ENCODE measurements at regions not wholly inside any gene's neighbourhood (a gene's known extent, or its start where the extent isn't known, plus 50 kb on each side); places are given as distances from the start of the nearest gene placed in this dataset.
A peak's percentile ranks its signal among the peaks of the same experiment; 100 is the strongest.
"Not testable (repeated sequence)": the region's sequence is repeated elsewhere in the genome, so short reads cannot be mapped to it uniquely, and the experiment has no call there.

DNA sequence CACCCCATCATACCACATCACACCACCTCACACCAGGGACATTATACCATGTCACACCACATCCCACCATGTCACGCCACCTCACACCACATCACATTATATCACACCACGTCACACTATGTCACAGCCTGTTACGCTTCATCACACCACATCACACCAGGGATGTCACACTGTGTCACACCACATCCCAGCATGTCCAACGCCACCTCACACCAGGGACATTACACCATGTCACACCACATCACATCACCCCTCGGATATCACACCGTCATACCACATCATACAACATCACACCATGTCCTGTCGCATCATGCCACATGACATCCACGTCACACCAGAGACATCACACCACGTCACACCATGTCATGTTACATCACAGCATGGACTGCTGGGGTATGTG lies 235.5 kb downstream of the TMEM121 start:
- Histone ChIP-seq H3K36me3 (replicated peaks in 1 of 2; ENCODE audit: control extremely low read depth in 1 of 2, control insufficient read depth in 1 of 2, extremely low read depth in 1 of 2, insufficient read depth in 2 of 2, low read length in 1 of 2) (peaks cover 0 to 9% of the 10 kb centered on the region in 2 experiments), H3K4me2 (replicated peaks; ENCODE audit: low read depth, low read length, poor library complexity, severe bottlenecking) (no peak overlapping the region), H3K4me3 (ENCODE audit: control extremely low read depth in 1 of 5, extremely low read depth in 1 of 5, insufficient read depth in 1 of 5, low read depth in 2 of 5, low read length in 4 of 5) (no peak overlapping the region), H3K27me3 (replicated peaks in 1 of 4; ENCODE audit: control extremely low read depth in 1 of 4, control insufficient read depth in 3 of 4, insufficient read depth in 4 of 4, low read length in 3 of 4) (no peaks in the 10 kb centered on the region), H2AFZ (ENCODE audit: insufficient read depth, low read depth, low read length, poor library complexity, severe bottlenecking) (no peak overlapping the region), H3K4me1 (ENCODE audit: control insufficient read depth in 2 of 2, insufficient read depth in 2 of 2, low read length in 2 of 2) (no peaks in the 10 kb centered on the region), H3K27ac (ENCODE audit: low read length in 2 of 2) (no peak overlapping the region), H3K9me3 (ENCODE audit: control extremely low read depth in 1 of 3, control insufficient read depth in 2 of 3, insufficient read depth in 1 of 3, low read length in 2 of 3) (peaks cover 0 to 3% (median 0%) of the 10 kb centered on the region in 3 donors), H4K20me1 (ENCODE audit: control insufficient read depth, insufficient read depth, low read length, poor library complexity, severe bottlenecking) (peaks cover 4% of the 10 kb centered on the region), H3K79me2 (ENCODE audit: control insufficient read depth, insufficient read depth, low read length) (peaks cover 6% of the 10 kb centered on the region), H3K9ac (ENCODE audit: low read length) (no peak overlapping the region)
- ATAC-seq (ENCODE audit: low read depth) (no peak), DNase-seq (no peak)
- Mint-ChIP-seq H3K27me3 (no peaks in the 10 kb centered on the region), H3K9me3 (ENCODE audit: insufficient read depth) (peaks cover 3% of the 10 kb centered on the region), H3K27ac (peak overlapping the region; percentile 72), H3K4me3 (peak overlapping the region; percentile 4), H3K4me1 (peaks cover 8% of the 10 kb centered on the region)
- WGBS (ENCODE audit: insufficient coverage), result 92% methylated on average over 7 of the region's 9 CpGs
- intact Hi-C loops (cut with micrococcal nuclease), result no loop called here
- POLR2A ChIA-PET, result no interaction called here
- CTCF ChIA-PET, result no interaction called here
- TF ChIP-seq EZH2 (IDR thresholded peaks at IDR 0.05; ENCODE audit: borderline replicate concordance, insufficient read depth, low read depth, low read length, poor library complexity, severe bottlenecking) (no peak), CTCF (IDR thresholded peaks at IDR 0.05) (no peak)

DNA sequence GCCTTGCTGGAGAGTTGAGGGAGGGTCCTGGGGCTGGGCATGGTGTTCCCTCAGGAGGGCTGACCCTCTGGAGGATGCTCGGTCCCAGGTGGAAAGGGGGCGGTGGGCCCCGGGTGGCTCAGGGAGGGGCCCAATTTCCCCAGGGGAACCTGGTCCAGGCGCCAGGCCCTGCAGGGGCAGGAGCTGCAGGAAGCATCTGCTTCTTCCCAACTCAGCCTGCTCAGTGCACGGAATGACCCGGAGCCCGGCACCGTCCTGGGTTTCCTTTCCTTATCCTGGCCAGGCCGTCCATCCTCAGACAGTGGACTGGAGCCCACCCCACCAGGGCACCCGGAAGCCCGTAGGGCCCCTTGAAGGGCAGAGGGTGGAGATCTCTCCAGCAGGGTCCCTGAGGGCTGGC lies 235.9 kb downstream of the TMEM121 start:
- H3K4me1 Mint-ChIP-seq; H3K27me3 ChIP-seq (replicated peaks in 1 of 4; ENCODE audit: control extremely low read depth in 1 of 4, control insufficient read depth in 3 of 4, insufficient read depth in 4 of 4, low read length in 3 of 4); H3K36me3 ChIP-seq (replicated peaks in 1 of 2; ENCODE audit: control extremely low read depth in 1 of 2, control insufficient read depth in 1 of 2, extremely low read depth in 1 of 2, insufficient read depth in 2 of 2, low read length in 1 of 2); H3K4me3 ChIP-seq (ENCODE audit: control extremely low read depth in 1 of 5, extremely low read depth in 1 of 5, insufficient read depth in 1 of 5, low read depth in 2 of 5, low read length in 4 of 5); H3K4me3 Mint-ChIP-seq; H3K79me2 ChIP-seq (ENCODE audit: control insufficient read depth, insufficient read depth, low read length); H3K9me3 Mint-ChIP-seq (ENCODE audit: insufficient read depth); intact Hi-C loops (cut with micrococcal nuclease); H3K9me3 ChIP-seq (ENCODE audit: control extremely low read depth in 1 of 3, control insufficient read depth in 2 of 3, insufficient read depth in 1 of 3, low read length in 2 of 3); H3K4me1 ChIP-seq (ENCODE audit: control insufficient read depth in 2 of 2, insufficient read depth in 2 of 2, low read length in 2 of 2); POLR2A ChIA-PET; H4K20me1 ChIP-seq (ENCODE audit: control insufficient read depth, insufficient read depth, low read length, poor library complexity, severe bottlenecking); H3K27ac Mint-ChIP-seq; DNase-seq; H3K9ac ChIP-seq (ENCODE audit: low read length); H2AFZ ChIP-seq (ENCODE audit: insufficient read depth, low read depth, low read length, poor library complexity, severe bottlenecking); CTCF ChIA-PET; H3K27ac ChIP-seq (ENCODE audit: low read length in 2 of 2); H3K4me2 ChIP-seq (replicated peaks; ENCODE audit: low read depth, low read length, poor library complexity, severe bottlenecking); ATAC-seq (ENCODE audit: low read depth); H3K27me3 Mint-ChIP-seq: not testable (repeated sequence)
- no CpG with 5 or more reads among the region's 11 CpGs for WGBS (ENCODE audit: insufficient coverage)

- H3K27ac Mint-ChIP-seq; CTCF ChIA-PET; ATAC-seq (ENCODE audit: low read depth); H3K9ac ChIP-seq (ENCODE audit: low read length); H3K4me1 Mint-ChIP-seq; H3K4me3 ChIP-seq (ENCODE audit: control extremely low read depth in 1 of 5, extremely low read depth in 1 of 5, insufficient read depth in 1 of 5, low read depth in 2 of 5, low read length in 4 of 5); DNase-seq; H3K79me2 ChIP-seq (ENCODE audit: control insufficient read depth, insufficient read depth, low read length); H3K36me3 ChIP-seq (replicated peaks in 1 of 2; ENCODE audit: control extremely low read depth in 1 of 2, control insufficient read depth in 1 of 2, extremely low read depth in 1 of 2, insufficient read depth in 2 of 2, low read length in 1 of 2); H3K27ac ChIP-seq (ENCODE audit: low read length in 2 of 2); H2AFZ ChIP-seq (ENCODE audit: insufficient read depth, low read depth, low read length, poor library complexity, severe bottlenecking); POLR2A ChIA-PET; H3K4me1 ChIP-seq (ENCODE audit: control insufficient read depth in 2 of 2, insufficient read depth in 2 of 2, low read length in 2 of 2); H3K4me2 ChIP-seq (replicated peaks; ENCODE audit: low read depth, low read length, poor library complexity, severe bottlenecking); H4K20me1 ChIP-seq (ENCODE audit: control insufficient read depth, insufficient read depth, low read length, poor library complexity, severe bottlenecking); H3K4me3 Mint-ChIP-seq; H3K27me3 ChIP-seq (replicated peaks in 1 of 4; ENCODE audit: control extremely low read depth in 1 of 4, control insufficient read depth in 3 of 4, insufficient read depth in 4 of 4, low read length in 3 of 4); H3K27me3 Mint-ChIP-seq; H3K9me3 Mint-ChIP-seq (ENCODE audit: insufficient read depth); intact Hi-C loops (cut with micrococcal nuclease); H3K9me3 ChIP-seq (ENCODE audit: control extremely low read depth in 1 of 3, control insufficient read depth in 2 of 3, insufficient read depth in 1 of 3, low read length in 2 of 3): not testable (repeated sequence)
- WGBS (ENCODE audit: insufficient coverage), result 92% methylated on average over 10 of the region's 35 CpGs
Observed at GRCh38 chr14:105764254-105764901, 238.0 kb downstream of the TMEM121 start.
